NCI-H2029 (cell line): ENCODE measurements at regions not wholly inside any gene's neighbourhood (a gene's known extent, or its start where the extent isn't known, plus 50 kb on each side); places are given as distances from the start of the nearest gene placed in this dataset.
"Not testable (repeated sequence)": the region's sequence is repeated elsewhere in the genome, so short reads cannot be mapped to it uniquely, and the experiment has no call there.

Experiments used
- DNase-seq: peaks from one replicate; lab custom pipeline; 2025; lab: John Stamatoyannopoulos, UW

DNA sequence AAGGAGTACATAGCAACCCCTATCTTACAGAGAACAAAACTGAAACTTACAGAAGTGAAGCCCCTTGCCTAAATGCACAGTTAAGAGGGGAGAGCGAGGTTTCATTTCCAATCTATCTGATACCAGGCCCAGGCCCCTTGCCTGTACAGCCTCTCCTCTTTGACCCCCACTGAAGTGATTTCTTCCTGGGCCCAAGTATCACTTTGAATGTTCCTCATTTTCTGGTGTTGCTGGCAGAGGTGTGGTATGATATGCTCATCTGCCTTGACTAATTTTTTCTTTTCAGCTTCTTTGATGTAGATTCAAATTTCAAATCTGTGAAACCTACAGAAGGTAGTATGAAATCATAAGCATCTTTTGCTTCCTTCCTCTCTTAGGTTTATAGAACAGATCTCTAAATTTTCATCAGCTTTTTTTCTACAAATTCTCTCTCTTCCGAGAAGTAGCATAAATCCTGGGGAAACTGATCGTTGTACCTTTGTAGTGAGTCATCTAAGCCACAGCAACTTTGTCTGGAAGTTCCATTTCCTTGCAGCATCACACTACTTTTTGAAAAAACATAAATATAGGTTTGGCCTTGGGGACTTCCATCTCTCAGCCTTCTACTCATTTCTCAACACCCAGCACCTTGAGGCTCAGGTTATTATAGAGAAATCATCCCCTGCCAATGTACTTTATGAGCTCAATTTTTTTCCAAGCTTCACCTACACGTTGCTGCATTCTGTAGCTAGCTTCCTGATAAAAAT lies 402.4 kb upstream of the PTGER4 start:
- no peak for DNase-seq

GRCh38 chr5:40276426-40277102 lies 403.2 kb upstream of the PTGER4 start:
- DNase-seq: no peak

DNA sequence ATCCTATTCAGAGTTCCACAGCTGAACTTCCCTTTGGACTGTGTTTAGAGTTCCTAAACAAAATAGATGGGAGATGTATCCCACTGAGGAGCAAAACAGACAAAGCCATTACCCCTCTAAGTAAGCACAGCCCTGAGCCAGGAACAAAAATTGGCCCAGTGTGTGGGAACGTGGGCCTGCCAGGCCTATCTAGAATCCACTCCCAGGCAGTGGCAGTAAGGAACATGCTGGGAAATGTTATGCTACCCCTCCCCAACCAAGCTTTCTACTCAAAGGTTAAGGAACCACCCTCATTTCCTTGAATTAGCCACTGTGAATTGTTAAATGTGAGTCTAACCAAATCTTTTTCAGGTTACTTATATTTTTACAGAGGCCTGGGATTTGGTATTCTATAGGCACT lies 405.1 kb upstream of the PTGER4 start:
- DNase-seq: no peak

GRCh38 chr5:40273936-40274335 lies 405.8 kb upstream of the PTGER4 start:
- no peak for DNase-seq

DNA sequence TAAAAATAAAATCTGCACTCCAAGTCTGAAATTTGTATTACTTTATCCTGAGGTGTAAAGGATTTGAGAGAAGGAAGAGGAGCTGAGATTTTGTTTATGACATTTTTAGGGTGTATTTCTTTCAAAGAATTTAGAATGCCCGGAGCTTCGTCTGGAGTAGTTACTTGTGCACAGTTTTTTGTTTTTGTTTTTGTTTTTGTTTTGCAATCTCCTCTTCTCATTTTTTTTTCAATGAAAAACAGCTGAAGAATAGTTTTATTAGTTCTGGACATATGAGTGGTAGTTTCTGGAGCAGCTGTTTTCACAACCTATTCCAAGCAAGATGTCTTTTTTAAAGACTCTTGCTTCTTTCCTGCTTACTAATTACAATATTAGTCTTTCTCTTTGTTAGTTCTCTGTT lies 408.2 kb upstream of the PTGER4 start:
- DNase-seq: no peak

DNA sequence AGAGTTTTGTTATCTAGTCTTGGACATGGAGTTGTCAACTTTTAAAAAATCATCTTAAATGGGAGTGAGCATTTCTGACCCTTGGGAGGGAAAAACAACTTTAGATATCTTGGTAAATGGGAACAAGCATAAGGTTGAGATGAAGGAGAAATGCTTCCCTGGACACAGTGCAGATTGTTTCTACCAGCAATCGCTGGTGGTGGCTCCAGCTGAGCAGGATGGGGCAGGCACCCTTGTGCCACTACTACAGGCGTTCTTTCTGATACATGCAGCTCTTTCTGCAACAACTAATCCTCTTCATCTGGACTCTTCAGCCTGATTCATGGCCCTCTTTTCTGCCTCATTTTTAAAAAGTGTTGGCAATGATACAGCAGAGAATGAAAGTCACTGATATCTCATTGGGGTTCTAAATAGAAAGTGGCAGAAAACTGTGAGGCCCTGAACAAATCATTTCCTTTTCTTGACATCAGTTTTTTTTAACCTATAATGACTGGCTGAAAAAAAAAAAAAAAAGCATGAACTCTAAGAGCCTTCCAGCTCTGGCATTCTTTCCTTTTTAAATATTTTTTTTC lies 409.4 kb upstream of the PTGER4 start:
- no peak for DNase-seq

DNA sequence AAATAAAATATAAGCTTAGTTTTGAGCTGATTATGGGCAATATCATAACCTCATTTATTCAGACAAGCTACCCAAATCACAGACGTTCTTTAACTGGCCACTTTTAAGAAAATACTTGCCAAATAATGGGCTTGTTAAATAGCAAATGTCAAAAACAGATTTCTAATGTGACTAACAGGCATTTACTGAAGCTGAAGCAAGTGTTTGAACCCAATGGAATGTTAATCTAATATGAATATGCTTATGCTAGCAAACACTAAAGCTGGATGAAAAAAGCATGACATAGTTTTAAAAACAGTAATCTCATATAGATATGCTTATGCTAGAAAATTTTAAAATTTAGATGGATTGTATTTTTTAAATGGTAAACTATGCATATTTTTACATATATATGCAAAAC lies 411.6 kb upstream of the PTGER4 start:
- DNase-seq: no peak

DNA sequence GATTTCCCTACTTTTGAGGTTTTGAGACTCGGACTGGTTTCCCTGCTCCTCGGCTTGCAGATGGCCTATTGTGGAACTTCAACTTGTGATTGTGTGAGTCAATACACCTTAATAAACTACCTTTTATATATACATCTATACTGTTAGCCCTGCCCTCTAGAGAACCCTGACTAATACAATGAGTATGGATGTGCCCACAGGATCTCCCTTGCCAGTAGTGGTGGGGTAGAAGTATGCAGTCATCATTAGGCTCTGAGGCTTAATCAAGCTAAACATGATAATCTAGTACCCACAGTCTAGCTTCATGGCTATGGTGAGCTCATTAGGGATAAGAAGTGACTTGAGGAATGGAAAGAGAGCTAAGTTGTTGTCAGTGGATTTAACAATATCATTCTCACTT lies 412.8 kb upstream of the PTGER4 start:
- DNase-seq: no peak

DNA sequence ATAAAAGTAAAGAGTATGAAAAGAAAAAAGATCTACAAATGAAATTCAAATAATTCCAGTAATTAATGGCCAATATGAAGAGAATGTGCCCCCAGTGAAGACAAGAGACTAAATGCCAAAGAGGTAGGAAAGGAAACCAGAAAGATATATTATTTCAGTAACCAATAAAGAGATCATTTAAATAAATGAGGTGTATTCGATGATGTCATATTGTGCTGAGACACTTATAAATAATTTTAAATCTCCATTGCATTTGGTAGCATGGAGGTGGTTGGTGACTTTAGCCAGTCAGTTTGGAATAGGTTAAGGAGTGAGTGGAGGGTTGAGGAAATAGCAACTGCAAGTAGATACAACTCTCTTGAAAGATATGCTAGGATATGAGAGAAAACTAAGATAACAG lies 417.7 kb upstream of the PTGER4 start:
- no peak for DNase-seq

DNA sequence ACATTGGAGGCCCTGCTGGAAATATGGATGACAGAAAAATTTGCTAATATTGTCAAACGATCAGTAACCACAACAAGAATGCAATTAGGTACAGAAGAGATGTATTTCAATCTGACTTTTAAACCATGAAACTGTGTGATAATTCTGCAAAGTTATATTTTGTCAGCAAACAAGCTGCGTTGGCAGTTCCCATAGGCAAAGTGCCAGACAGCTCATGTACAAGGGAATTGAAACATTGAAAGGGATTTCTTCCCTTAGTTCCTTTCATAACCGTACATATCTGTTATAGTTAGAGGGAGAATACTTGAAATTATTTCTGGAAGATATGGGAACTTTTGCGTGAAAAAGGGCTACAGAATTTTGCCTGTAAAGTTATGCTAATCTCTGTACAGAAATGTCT lies 419.4 kb upstream of the PTGER4 start:
- no peak for DNase-seq

GRCh38 chr5:40258222-40258621 lies 421.5 kb upstream of the PTGER4 start:
- DNase-seq: no peak

GRCh38 chr5:40240671-40241070 lies 439.0 kb upstream of the PTGER4 start:
- DNase-seq: no peak

DNA sequence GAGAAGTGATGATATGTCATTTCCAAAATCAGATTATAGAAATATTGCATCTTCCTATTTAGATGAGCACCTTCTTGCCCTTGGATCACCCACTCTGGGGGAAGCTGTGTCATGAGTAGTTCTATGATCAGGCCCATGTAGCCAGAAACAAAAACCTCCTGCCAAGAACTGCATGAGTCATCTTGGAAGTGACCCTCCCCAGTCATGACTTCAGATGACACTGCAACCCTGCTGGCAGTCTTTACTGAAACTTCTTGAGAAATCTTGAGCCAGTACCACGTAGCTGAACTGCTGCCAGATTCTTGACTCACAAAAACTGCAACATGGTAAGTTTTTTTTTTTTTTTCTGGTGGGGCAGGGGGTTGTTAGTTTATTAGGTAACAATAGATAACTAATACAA lies 439.6 kb upstream of the PTGER4 start:
- DNase-seq: no peak

DNA sequence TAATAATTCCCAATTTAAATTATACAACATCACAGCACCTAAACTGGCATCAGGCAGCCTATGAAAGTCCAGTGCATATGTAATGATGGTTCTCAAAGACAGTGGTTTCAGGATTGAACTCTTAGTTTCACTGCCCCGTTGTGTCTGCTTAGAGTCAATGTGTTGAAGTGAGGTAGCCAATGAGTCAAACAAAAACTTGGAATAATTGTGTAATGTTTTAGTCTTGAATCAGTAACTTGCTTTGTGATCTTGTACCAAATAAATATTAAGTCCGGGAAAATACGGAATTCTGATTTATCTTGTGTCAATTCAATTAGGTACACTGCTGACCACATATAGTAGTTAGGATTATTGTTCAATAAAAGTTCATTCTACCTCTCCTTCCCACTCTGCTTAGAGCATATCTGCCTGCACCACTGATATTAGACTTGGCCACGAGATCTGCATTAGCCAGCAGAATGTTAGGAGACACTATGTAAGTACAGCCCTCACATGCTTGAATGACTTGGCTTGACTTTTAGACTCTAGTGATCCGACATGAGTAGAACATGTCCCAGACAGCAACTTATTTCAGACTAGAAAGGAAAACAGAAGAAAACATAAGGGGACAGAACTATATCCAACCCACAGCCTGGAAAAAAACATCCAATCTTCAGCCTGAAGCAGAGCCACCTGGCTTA lies 441.5 kb upstream of the PTGER4 start:
- no peak for DNase-seq

GRCh38 chr5:40235471-40236400 lies 444.0 kb upstream of the PTGER4 start:
- DNase-seq: no peak

DNA sequence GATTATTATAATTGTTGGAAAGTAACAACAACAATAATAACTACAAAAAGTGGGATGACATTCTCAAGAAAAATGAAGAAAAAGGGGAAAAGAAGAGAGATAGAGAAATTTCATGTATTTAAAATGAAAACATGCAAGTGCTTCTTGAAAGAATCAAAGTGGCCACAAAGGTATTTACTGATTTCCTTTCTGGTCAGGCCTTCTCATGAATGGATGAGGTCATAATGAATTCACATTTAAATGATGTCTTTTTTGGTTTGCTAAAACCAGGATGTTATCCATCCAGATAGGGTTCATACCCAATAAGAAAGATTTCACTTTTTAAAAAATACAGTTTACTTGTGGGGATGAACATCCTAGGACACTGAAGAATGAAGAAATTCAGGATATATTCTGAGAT lies 446.4 kb upstream of the PTGER4 start:
- no peak for DNase-seq

GRCh38 chr5:40227931-40228330 lies 451.8 kb upstream of the PTGER4 start:
- no peak for DNase-seq

GRCh38 chr5:40227366-40227765 lies 452.3 kb upstream of the PTGER4 start:
- DNase-seq: no peak

DNA sequence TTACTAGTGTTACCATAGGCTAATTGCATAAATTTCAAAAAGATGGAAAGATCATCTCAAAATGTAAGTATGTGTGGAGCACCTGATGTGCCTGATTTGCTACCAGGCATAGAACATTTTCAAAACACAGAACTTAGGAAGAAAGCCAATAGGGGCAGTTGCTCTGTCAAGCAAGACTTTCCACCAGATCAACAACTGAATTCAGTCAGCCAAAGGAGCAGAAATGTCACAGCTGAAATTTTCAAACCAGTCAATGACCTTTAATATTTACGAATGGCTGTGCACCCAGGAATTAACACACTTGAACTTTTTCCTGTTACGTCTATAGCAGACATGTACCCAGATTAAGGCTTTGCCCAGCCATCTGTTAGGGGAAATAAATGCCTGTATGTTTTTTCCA lies 452.8 kb upstream of the PTGER4 start:
- DNase-seq: no peak

GRCh38 chr5:40225147-40225546 lies 454.6 kb upstream of the PTGER4 start:
- not testable (repeated sequence) for DNase-seq

- no peak for DNase-seq
Observed at GRCh38 chr5:40224421-40224820, 455.3 kb upstream of the PTGER4 start.

DNA sequence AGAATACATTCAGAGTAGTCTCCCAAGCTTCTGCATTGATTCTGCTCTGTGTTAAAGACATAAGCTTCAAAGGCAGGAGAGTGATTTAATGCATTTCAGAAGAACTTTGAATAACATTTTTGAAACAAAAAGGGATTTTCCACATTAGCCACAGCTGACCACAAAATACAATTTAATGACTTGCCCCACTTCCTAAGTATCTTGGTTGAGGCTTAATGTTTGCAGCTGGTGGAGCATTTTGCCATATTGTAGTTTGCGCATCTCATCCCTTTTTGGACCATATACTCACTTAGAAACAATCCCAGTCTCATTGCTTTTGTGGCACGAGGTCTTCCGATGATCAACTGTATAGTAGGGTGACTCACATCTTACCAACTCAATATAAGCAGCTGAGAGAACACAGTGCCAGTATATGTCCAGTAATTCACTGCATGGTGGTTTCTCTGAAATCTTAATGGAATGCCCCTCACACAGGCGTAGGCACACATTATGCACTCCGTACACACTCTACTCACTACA lies 455.8 kb upstream of the PTGER4 start:
- DNase-seq: no peak
